ENCODE measurements at regions not wholly inside any gene's neighbourhood (a gene's known extent, or its start where the extent isn't known, plus 50 kb on each side); places are given as distances from the start of the nearest gene placed in this dataset.

- TF ChIP-seq, protein P1, sequence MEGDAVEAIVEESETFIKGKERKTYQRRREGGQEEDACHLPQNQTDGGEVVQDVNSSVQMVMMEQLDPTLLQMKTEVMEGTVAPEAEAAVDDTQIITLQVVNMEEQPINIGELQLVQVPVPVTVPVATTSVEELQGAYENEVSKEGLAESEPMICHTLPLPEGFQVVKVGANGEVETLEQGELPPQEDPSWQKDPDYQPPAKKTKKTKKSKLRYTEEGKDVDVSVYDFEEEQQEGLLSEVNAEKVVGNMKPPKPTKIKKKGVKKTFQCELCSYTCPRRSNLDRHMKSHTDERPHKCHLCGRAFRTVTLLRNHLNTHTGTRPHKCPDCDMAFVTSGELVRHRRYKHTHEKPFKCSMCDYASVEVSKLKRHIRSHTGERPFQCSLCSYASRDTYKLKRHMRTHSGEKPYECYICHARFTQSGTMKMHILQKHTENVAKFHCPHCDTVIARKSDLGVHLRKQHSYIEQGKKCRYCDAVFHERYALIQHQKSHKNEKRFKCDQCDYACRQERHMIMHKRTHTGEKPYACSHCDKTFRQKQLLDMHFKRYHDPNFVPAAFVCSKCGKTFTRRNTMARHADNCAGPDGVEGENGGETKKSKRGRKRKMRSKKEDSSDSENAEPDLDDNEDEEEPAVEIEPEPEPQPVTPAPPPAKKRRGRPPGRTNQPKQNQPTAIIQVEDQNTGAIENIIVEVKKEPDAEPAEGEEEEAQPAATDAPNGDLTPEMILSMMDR (conservative IDR thresholded peaks at IDR 0.05; ENCODE audit: low read depth, low read length): no peak
- no peak for DNase-seq (ENCODE audit: low read depth)
- no peak overlapping the region for H3K4me3 ChIP-seq (ENCODE audit: low read depth, low read length)
Measured at GRCh38 chr2:2828774-2829368, 497.8 kb upstream of the MYT1L start.

GRCh38 chr2:2827761-2828221 is 496.7 kb upstream of the MYT1L start:
- H3K4me3 ChIP-seq (ENCODE audit: low read depth, low read length): no peak overlapping the region
- TF ChIP-seq, protein P1 (conservative IDR thresholded peaks at IDR 0.05; ENCODE audit: low read depth, low read length): no peak
- no peak for DNase-seq (ENCODE audit: low read depth)

DNA sequence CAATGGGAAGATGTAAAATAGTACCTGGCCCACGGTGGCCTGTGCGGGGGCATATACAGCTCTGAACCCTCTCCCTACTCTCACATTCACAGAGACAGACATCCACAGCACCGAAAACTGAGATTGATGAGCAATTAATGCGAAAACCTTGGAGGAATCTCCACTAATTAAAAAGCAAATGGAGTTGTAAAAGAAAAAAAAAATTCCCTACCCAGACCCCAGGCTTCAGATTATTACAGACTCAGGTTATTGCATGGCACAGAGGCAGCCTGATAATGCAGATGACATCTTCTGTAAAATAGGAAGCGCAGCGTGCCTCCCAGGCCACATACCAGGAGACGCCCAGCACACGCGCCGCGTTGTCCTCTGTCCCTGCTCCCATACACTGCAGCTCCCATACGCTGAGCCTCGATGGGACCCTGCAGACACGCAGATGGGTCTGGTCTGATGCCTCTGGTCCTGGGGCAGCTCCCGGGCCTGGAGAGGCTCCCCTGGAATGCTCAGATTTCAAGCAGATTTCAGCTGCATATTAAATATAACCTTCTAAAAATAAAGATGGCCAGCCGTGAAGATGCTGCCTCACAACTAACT is 496.1 kb upstream of the MYT1L start:
- DNase-seq (ENCODE audit: low read depth): no peak
- TF ChIP-seq, protein P1 (conservative IDR thresholded peaks at IDR 0.05; ENCODE audit: low read depth, low read length): no peak
- no peak overlapping the region for H3K4me3 ChIP-seq (ENCODE audit: low read depth, low read length)

- H3K4me3 ChIP-seq (ENCODE audit: low read depth, low read length): no peak overlapping the region
- DNase-seq (ENCODE audit: low read depth): no peak
- TF ChIP-seq, protein P1 (conservative IDR thresholded peaks at IDR 0.05; ENCODE audit: low read depth, low read length): no peak
Measured at GRCh38 chr2:2826621-2827020, 495.5 kb upstream of the MYT1L start.

DNA sequence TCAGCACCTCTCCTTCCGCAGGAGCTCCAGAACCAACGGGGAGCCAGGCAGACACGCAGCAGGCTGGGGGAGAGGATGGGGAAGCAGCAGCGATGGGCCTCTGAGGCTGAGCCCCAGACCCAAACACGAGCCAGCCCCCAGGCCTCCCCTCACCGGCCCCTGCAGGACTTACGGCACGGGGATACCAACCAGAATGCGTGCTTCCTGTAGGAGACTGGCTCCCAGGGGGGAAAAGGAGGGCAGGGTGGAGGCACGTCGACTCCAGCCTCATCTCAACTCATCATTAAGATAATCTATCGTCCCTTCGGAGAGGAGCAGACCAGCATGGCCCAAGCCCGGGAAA is 495.1 kb upstream of the MYT1L start:
- no peak for DNase-seq (ENCODE audit: low read depth)
- TF ChIP-seq, protein P1 (conservative IDR thresholded peaks at IDR 0.05; ENCODE audit: low read depth, low read length): no peak
- no peak overlapping the region for H3K4me3 ChIP-seq (ENCODE audit: low read depth, low read length)

- DNase-seq (ENCODE audit: low read depth): no peak
- H3K4me3 ChIP-seq (ENCODE audit: low read depth, low read length): no peak overlapping the region
- TF ChIP-seq, protein P1 (conservative IDR thresholded peaks at IDR 0.05; ENCODE audit: low read depth, low read length): no peak
Measured at GRCh38 chr2:2825516-2826208, 494.6 kb upstream of the MYT1L start.

Measured in choroid plexus epithelial cell (primary cell).